DND-41 (cell line): ENCODE measurements at regions not wholly inside any gene's neighbourhood (a gene's known extent, or its start where the extent isn't known, plus 50 kb on each side); places are given as distances from the start of the nearest gene placed in this dataset.

ENCODE experiments used
- ATAC-seq: fragments of 200-7000 bp; cut with Tn5 transposase; 3 replicates; pipeline ENCODE4 v1.9.1; 2021; ENCODE audit warnings: low read depth; ENCODE audit not compliant: insufficient read depth
- DNase-seq: peaks from one replicate; pipeline ENCODE4 v3.0.0-alpha.2; 2020
- H2AFZ ChIP-seq: 2 replicates; pipeline ENCODE4 v1.6.0; 2012; ENCODE audit warnings: low read depth, low read length
- H3K27ac ChIP-seq: 2 replicates; pipeline ENCODE4 v1.5.1; 2012; ENCODE audit warnings: low read length, inconsistent platforms
- H3K27me3 ChIP-seq: fragments of 200-600 bp; sonication (generic); 2 replicates; pipeline ENCODE4 v1.6.0; 2012; ENCODE audit warnings: low read length, mild to moderate bottlenecking, inconsistent platforms; ENCODE audit not compliant: insufficient read depth, poor library complexity
- H3K36me3 ChIP-seq: 2 replicates; pipeline ENCODE4 v1.5.1; 2012; ENCODE audit warnings: low read length, inconsistent platforms; ENCODE audit not compliant: insufficient read depth
- H3K4me1 ChIP-seq: 2 replicates; pipeline ENCODE4 v1.5.1; 2012; ENCODE audit warnings: mild to moderate bottlenecking, low read length; ENCODE audit not compliant: insufficient read depth
- H3K4me2 ChIP-seq: 2 replicates; pipeline ENCODE4 v1.6.0; 2012; ENCODE audit warnings: mild to moderate bottlenecking, moderate library complexity, low read length, inconsistent platforms; ENCODE audit not compliant: insufficient read depth
- H3K4me3 ChIP-seq, 2 experiments: fragments of 200-600 bp in 1 of 2; shearing (Covaris generic) in 1 of 2; 2 replicates each; pipeline ENCODE4 v1.5.1; 2012 to 2016; ENCODE audit warnings: inconsistent platforms in 2 of 2, low read length in 2 of 2, mild to moderate bottlenecking in 2 of 2, low read depth in 1 of 2, moderate library complexity in 1 of 2
- H3K79me2 ChIP-seq: 2 replicates; pipeline ENCODE4 v1.6.0; 2012; ENCODE audit warnings: low read length, inconsistent platforms; ENCODE audit not compliant: insufficient read depth
- H3K9ac ChIP-seq: 2 replicates; pipeline ENCODE4 v1.6.0; 2012; ENCODE audit warnings: low read depth, mild to moderate bottlenecking, inconsistent platforms, low read length, moderate library complexity
- H3K9me3 ChIP-seq: 2 replicates; pipeline ENCODE4 v1.5.1; 2012; ENCODE audit warnings: low read length, moderate library complexity, mild to moderate bottlenecking, inconsistent platforms; ENCODE audit not compliant: insufficient read depth, severe bottlenecking
- H4K20me1 ChIP-seq: 2 replicates; pipeline ENCODE4 v1.6.0; 2012; ENCODE audit warnings: low read length; ENCODE audit not compliant: insufficient read depth
- CTCF ChIP-seq: IDR thresholded peaks from 2 replicates; pipeline ENCODE4 v1.5.1; 2012; ENCODE audit warnings: borderline replicate concordance, low read length, moderate library complexity, mild to moderate bottlenecking; ENCODE audit not compliant: poor library complexity, severe bottlenecking; ENCODE audit errors: extremely low read depth
- EZH2 ChIP-seq: IDR thresholded peaks from 3 replicates; pipeline ENCODE4 v1.6.1; 2012; ENCODE audit warnings: borderline replicate concordance, low read depth, mild to moderate bottlenecking, moderate library complexity, low read length, inconsistent platforms; ENCODE audit not compliant: severe bottlenecking

GRCh38 chr2:10989151-10989550, 77.4 kb downstream of the KCNF1 start:
- H2AFZ ChIP-seq: no peak overlapping the region
- no peak overlapping the region for H3K4me3 ChIP-seq
- H3K9ac ChIP-seq: no peak overlapping the region
- DNase-seq (no peak), ATAC-seq (no peak)
- no peak overlapping the region for H3K4me2 ChIP-seq
- H3K9me3 ChIP-seq: no peaks in the 10 kb centered on the region
- H3K27ac ChIP-seq: no peak overlapping the region
- H3K36me3 ChIP-seq: no peaks in the 10 kb centered on the region
- H3K27me3 ChIP-seq: peaks cover 5% of the 10 kb centered on the region
- no peaks in the 10 kb centered on the region for H3K4me1 ChIP-seq
- H3K79me2 ChIP-seq: no peaks in the 10 kb centered on the region
- no peak for TF ChIP-seq CTCF
- no peak for TF ChIP-seq EZH2
- no peaks in the 10 kb centered on the region for H4K20me1 ChIP-seq

- DNase-seq (no peak), ATAC-seq (no peak)
- H3K36me3 ChIP-seq: no peaks in the 10 kb centered on the region
- H3K27me3 ChIP-seq: peaks cover 5% of the 10 kb centered on the region
- H2AFZ ChIP-seq: no peak overlapping the region
- no peaks in the 10 kb centered on the region for H3K79me2 ChIP-seq
- no peak overlapping the region for H3K27ac ChIP-seq
- H3K9me3 ChIP-seq: no peaks in the 10 kb centered on the region
- H3K4me1 ChIP-seq: no peaks in the 10 kb centered on the region
- no peaks in the 10 kb centered on the region for H4K20me1 ChIP-seq
- TF ChIP-seq EZH2 (no peak), CTCF (no peak)
- H3K9ac ChIP-seq: no peak overlapping the region
- H3K4me2 ChIP-seq: no peak overlapping the region
- H3K4me3 ChIP-seq: no peak overlapping the region
Measured at GRCh38 chr2:10989782-10990181, 78.0 kb downstream of the KCNF1 start.

- no peaks in the 10 kb centered on the region for H3K36me3 ChIP-seq
- no peak overlapping the region for H3K9ac ChIP-seq
- no peak overlapping the region for H2AFZ ChIP-seq
- H3K4me2 ChIP-seq: no peak overlapping the region
- TF ChIP-seq CTCF: no peak
- H3K4me3 ChIP-seq: no peak overlapping the region
- peaks cover 5% of the 10 kb centered on the region for H3K27me3 ChIP-seq
- H4K20me1 ChIP-seq: no peaks in the 10 kb centered on the region
- no peaks in the 10 kb centered on the region for H3K4me1 ChIP-seq
- no peak for ATAC-seq
- H3K9me3 ChIP-seq: no peaks in the 10 kb centered on the region
- H3K79me2 ChIP-seq: no peaks in the 10 kb centered on the region
- H3K27ac ChIP-seq: no peak overlapping the region
- no peak for DNase-seq
Measured at GRCh38 chr2:10990561-10991111, 78.9 kb downstream of the KCNF1 start.

GRCh38 chr2:10992023-10992791, 80.5 kb downstream of the KCNF1 start:
- Histone ChIP-seq H3K9me3 (no peaks in the 10 kb centered on the region), H3K4me1 (no peaks in the 10 kb centered on the region), H3K79me2 (no peaks in the 10 kb centered on the region), H3K4me2 (no peak overlapping the region), H3K9ac (no peak overlapping the region), H2AFZ (no peak overlapping the region), H3K27me3 (peaks cover 5% of the 10 kb centered on the region), H3K27ac (no peak overlapping the region), H3K36me3 (no peaks in the 10 kb centered on the region), H4K20me1 (no peaks in the 10 kb centered on the region), H3K4me3 (no peak overlapping the region)
- ATAC-seq: no peak
- TF ChIP-seq CTCF (no peak), EZH2 (no peak)
- DNase-seq: no peak
